ENCODE measurements at regions not wholly inside any gene's neighbourhood (a gene's known extent, or its start where the extent isn't known, plus 50 kb on each side); places are given as distances from the start of the nearest gene placed in this dataset.

DNA sequence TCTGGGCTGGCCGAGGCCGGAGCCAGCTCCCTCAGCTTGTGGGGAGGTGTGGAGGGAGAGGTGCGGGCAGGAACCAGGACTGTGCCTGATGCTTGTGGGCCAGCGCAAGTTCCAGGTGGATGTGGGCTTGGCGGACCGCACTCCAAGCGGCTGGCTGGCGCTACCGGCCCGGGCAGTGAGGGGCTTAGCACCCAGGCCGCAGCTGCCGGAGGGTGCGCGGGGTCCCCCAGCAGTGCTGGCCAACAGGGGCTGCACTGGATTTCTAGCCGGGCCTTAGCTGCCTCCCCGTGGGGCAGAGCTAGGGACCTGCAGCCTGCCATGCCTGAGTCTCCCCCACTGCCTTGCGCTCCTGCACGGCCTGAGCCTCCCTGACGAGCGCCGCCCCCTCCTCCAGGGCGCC is 242.8 kb downstream of the CCSER2 start:
- DNase-seq (ENCODE audit: insufficient read length) (no peak), FAIRE-seq (no peak)
- no peak for TF ChIP-seq POLR2AphosphoS5 (IDR thresholded peaks at IDR 0.05; ENCODE audit: low read depth, low read length)
- no peak for TF ChIP-seq POLR2A (IDR thresholded peaks at IDR 0.05; ENCODE audit: low read depth, low read length)
- no peak for TF ChIP-seq TAF1 (IDR thresholded peaks at IDR 0.05; ENCODE audit: borderline replicate concordance, low read depth, low read length)

DNA sequence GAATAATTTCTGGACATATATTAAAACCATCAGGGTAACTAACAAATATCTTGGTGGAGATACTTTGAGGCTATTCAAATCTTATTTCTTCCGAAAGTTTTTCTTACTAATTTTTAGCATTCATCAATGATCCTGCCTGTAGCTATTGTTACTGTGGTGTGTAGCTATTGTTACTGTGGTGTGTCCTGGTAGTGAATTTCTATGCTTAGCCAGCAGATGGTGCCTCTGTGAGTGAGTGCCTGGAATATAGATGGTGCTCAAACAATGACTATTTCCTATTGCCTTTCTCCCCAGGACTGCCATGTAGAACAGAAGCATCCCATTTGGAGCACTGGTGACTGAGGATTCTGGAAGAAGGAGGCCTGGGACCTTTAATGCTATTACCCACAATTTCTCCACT is 245.7 kb downstream of the CCSER2 start:
- DNase-seq (ENCODE audit: insufficient read length): no peak

DNA sequence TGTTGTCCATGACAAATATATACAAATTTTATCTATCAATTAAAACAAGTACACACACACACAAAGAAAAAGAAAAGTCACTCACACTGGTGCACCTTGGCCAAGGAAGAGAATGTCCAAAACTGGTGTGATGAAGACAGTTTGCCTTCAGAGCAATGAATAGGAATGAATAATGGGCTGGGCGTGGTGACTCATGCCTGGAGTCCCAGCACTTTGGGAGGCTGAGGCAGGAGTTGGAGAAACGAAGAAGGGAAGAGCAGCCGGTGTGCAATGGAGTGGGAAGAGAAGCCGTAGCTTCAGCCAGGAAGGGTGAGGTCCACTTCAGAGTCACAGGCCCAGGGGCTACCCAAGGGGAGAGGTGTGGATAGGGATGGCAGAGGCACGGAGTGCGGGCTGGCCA is 253.6 kb downstream of the CCSER2 start:
- TF ChIP-seq TAF1 (IDR thresholded peaks at IDR 0.05; ENCODE audit: borderline replicate concordance, low read depth, low read length): no peak
- TF ChIP-seq POLR2A (IDR thresholded peaks at IDR 0.05; ENCODE audit: low read depth, low read length): no peak
- TF ChIP-seq POLR2AphosphoS5 (IDR thresholded peaks at IDR 0.05; ENCODE audit: low read depth, low read length): no peak
- DNase-seq (ENCODE audit: insufficient read length): no peak
- FAIRE-seq: no peak

More for the DNA sequence above, 245.7 kb downstream of the CCSER2 start:
- FAIRE-seq: no peak
- no peak for TF ChIP-seq TAF1 (IDR thresholded peaks at IDR 0.05; ENCODE audit: borderline replicate concordance, low read depth, low read length)
- TF ChIP-seq POLR2A (IDR thresholded peaks at IDR 0.05; ENCODE audit: low read depth, low read length): no peak
- no peak for TF ChIP-seq POLR2AphosphoS5 (IDR thresholded peaks at IDR 0.05; ENCODE audit: low read depth, low read length)

DNA sequence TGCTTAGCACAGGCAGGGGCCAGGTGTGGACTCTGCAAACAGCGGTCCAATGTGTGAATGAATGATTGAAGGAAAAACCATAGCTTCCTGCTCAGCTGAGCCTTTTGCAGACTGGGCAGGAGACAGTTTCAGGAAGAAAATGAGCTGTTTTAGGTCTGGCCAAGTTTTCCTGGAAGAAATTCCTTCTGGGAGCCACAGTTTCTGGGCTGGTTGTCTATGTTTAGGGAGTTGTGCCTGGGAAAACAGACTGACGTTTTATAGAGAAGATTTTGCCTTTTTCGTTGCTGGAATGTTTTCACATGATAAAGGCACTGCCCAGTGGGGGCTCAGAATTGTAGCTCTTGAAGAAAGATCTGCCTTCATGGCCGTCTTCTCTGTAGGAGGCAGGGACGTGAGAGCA is 255.1 kb downstream of the CCSER2 start:
- FAIRE-seq (no peak), DNase-seq (ENCODE audit: insufficient read length) (no peak)
- no peak for TF ChIP-seq POLR2AphosphoS5 (IDR thresholded peaks at IDR 0.05; ENCODE audit: low read depth, low read length)
- TF ChIP-seq POLR2A (IDR thresholded peaks at IDR 0.05; ENCODE audit: low read depth, low read length): no peak
- TF ChIP-seq TAF1 (IDR thresholded peaks at IDR 0.05; ENCODE audit: borderline replicate concordance, low read depth, low read length): no peak

DNA sequence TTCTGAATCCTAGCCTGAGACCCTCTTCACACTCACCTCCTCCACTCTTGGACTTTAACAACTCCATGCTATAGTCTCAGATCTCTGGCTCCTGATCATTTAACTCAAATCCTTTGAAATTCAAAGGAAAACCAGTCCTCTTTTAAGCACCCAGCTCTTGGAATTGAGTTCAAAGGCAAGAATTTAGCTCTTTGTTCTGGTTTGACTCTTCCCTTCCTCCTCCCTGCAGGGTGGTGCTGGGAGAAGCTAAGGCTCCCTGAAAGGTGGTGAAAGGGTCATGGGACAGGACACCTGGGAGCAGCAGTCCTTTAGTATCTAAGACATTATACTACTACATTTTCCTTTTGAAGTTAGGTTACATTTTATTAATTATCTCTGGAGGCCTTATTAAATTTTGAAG is 259.4 kb downstream of the CCSER2 start:
- FAIRE-seq (no peak), DNase-seq (ENCODE audit: insufficient read length) (no peak)
- TF ChIP-seq POLR2AphosphoS5 (IDR thresholded peaks at IDR 0.05; ENCODE audit: low read depth, low read length) (no peak), POLR2A (IDR thresholded peaks at IDR 0.05; ENCODE audit: low read depth, low read length) (no peak), TAF1 (IDR thresholded peaks at IDR 0.05; ENCODE audit: borderline replicate concordance, low read depth, low read length) (no peak)

DNA sequence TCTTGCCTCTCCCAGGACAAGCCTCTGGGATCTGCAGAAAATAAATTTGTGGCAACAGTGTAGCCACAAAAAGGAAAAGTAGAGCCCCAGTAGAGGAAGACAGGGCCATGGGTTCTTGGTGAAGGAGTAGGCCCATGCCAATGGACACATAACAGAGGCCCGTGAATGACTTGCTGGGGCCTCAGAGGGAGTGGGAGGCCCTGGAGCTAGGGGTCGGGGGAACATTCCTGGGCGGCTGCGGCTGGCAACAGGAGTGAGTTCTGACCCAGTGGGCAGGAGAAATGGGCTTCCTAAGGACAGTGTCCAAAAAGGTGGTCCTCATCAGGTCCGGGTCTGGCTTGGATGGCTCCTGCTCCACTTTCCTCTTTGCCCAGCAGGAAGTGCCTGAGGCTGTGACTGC is 260.0 kb downstream of the CCSER2 start:
- TF ChIP-seq POLR2AphosphoS5 (IDR thresholded peaks at IDR 0.05; ENCODE audit: low read depth, low read length) (no peak), TAF1 (IDR thresholded peaks at IDR 0.05; ENCODE audit: borderline replicate concordance, low read depth, low read length) (no peak), POLR2A (IDR thresholded peaks at IDR 0.05; ENCODE audit: low read depth, low read length) (no peak)
- no peak for FAIRE-seq
- DNase-seq (ENCODE audit: insufficient read length): no peak

DNA sequence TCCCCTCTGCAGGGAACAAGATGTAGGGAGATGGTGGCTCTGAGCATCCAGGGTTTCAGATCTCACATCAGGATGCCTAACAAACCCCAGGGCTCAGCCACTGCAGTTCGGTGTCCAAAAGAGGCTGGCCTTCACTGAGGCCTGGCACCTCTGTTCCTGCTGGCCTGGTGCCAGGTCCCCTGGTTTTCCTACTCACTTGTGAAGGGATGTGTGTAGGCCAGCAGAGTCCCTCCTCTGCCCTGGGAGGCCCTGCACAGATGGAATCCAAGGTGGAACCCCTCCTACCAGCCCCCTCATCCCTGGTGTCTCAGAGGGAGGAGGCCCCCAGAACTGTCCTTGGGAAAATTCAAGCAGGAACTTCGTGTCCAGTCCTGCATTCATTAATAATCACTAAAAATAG is 260.6 kb downstream of the CCSER2 start:
- no peak for TF ChIP-seq POLR2AphosphoS5 (IDR thresholded peaks at IDR 0.05; ENCODE audit: low read depth, low read length)
- no peak for TF ChIP-seq TAF1 (IDR thresholded peaks at IDR 0.05; ENCODE audit: borderline replicate concordance, low read depth, low read length)
- TF ChIP-seq POLR2A (IDR thresholded peaks at IDR 0.05; ENCODE audit: low read depth, low read length): no peak
- DNase-seq (ENCODE audit: insufficient read length): no peak
- no peak for FAIRE-seq

DNA sequence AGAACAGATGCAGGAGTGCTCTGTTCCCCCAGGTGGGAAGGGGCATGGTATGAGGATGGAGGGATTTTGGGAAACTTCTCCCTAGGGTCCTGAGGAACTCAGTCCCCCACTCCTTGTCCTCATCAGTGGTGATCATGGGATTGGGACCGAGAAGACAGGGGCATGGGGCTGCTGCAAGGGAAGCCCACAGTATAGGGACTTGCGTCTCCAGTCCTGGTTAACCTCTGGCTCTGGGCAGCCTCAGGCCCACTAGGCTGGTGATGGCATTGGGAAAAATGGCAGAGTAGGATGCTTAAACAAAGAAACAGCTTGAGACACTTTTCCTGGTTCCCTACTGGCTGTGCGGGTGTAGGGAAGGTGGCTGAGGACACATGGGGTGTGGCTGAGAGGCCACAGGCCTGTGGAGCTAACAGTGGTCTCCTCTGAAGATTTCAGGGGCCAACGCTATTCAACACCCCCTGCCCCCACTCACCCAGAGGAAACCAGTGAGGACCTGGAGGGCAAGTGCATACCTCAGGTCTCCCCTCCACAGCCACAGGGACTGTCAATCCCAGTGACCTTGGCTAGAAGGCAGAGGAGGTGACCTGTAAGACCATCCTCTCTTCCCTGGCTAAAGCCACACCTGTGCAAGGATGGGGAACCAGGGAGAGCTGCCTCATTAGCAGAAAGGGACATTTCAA is 261.3 kb downstream of the CCSER2 start:
- TF ChIP-seq TAF1 (IDR thresholded peaks at IDR 0.05; ENCODE audit: borderline replicate concordance, low read depth, low read length) (no peak), POLR2AphosphoS5 (IDR thresholded peaks at IDR 0.05; ENCODE audit: low read depth, low read length) (no peak), POLR2A (IDR thresholded peaks at IDR 0.05; ENCODE audit: low read depth, low read length) (no peak)
- DNase-seq (ENCODE audit: insufficient read length): no peak
- no peak for FAIRE-seq

DNA sequence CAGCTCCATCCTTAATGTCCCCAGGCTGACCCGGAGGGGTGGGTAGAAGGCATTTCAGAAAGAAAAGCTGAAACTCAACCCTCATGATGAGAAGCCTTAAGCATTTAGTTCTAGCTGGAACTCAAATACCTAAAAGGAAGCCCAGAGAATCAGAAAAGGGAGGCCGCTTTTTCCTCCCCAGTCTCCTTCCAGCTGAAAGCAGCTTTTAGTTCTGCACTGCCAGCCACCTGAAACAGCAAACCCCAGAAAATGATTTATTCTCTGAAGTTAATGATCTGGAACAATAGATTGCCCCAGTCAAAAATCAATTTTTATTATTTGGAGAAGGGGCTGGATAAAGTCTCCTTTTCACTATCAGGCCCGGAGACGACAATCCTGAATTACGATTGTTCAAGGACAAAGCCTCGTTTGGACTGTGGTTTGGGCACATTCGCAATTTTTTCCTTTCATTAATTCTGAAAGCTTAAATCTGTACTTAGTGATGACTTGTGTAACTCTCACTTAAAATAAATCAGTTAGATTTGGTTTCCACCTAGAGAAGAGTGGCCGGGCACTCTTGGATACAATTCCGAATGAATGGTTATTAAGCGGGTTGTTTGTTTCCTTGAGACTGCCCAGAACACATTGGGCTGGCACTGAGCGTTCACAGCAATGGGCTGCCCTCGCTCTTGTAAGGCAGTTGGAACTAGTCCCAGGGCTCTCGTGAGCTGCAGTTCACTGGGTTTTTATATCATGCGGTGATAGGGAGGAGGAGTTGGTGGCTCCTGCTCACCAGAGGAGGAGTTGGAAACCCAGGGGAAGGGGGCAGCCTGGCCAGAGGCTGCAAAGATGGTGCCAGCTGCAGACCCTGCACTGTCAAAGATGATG is 262.2 kb downstream of the CCSER2 start:
- DNase-seq (ENCODE audit: insufficient read length) (no peak), FAIRE-seq (no peak)
- TF ChIP-seq TAF1 (IDR thresholded peaks at IDR 0.05; ENCODE audit: borderline replicate concordance, low read depth, low read length) (no peak), POLR2A (IDR thresholded peaks at IDR 0.05; ENCODE audit: low read depth, low read length) (no peak), POLR2AphosphoS5 (IDR thresholded peaks at IDR 0.05; ENCODE audit: low read depth, low read length) (no peak)

DNA sequence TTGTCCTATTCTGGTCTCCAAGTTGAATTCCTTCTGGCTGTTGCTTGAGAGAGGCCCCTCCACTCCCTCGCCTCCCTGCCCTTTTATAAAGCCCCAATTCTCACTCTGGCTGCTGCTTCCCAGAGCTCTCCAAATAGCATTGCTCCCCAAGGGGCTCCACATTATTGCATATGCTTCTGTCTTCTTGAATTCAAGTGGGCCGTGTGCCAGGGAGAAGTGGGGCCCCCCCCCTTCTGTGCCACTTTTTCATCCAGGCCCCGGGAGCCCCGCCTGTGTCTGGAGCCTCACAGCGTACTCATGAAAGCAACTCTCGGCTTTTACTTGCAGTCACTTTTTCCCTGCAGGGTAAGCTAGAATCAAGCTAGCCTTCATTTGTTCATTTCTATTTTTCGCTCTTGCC is 265.1 kb downstream of the CCSER2 start:
- FAIRE-seq (no peak), DNase-seq (ENCODE audit: insufficient read length) (no peak)
- TF ChIP-seq TAF1 (IDR thresholded peaks at IDR 0.05; ENCODE audit: borderline replicate concordance, low read depth, low read length) (no peak), POLR2AphosphoS5 (IDR thresholded peaks at IDR 0.05; ENCODE audit: low read depth, low read length) (no peak), POLR2A (IDR thresholded peaks at IDR 0.05; ENCODE audit: low read depth, low read length) (no peak)

DNA sequence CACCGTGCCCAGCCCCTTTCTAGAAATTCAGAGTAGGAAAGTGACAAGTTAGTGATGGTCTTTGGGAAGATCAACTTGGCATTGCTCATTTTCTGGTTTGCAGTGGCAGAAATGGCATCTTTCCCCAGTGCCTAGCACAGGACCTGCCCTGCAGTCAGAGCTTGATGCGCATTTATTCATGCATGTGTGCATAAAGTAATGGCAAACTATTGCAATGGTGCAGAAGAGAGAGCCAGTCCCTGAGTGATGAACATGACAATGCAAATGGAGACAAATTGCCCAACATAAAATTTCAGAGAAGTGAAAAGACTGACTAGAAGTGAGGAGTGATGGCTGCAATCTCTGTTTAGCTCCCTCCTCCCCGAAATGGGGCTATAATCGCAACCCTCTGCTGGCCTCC is 268.2 kb downstream of the CCSER2 start:
- DNase-seq (ENCODE audit: insufficient read length) (no peak), FAIRE-seq (no peak)

DNA sequence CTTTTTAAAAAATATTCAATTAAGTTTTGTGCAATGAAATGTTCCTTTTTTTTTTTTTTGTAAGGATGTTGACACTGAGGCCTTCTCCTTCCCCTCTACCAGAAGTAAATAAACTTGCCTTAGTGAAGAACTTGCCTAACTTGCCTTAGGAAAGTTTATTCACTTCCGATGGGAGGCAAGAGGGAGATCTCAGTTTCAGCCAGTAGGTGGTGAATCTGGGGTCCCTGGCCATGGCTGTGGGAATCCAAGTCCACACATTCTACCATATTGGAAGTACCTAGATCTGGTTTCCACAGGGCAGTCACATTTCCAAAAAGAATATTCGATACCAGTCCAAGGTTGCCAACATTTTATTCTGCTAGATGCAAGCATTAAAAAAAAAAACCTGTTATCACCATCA is 270.9 kb downstream of the CCSER2 start:
- DNase-seq (ENCODE audit: insufficient read length) (no peak), FAIRE-seq (no peak)
- no peak for TF ChIP-seq POLR2A (IDR thresholded peaks at IDR 0.05; ENCODE audit: low read depth, low read length)
- no peak for TF ChIP-seq POLR2AphosphoS5 (IDR thresholded peaks at IDR 0.05; ENCODE audit: low read depth, low read length)

More for the DNA sequence above, 268.2 kb downstream of the CCSER2 start:
- TF ChIP-seq POLR2A (IDR thresholded peaks at IDR 0.05; ENCODE audit: low read depth, low read length): no peak
- no peak for TF ChIP-seq TAF1 (IDR thresholded peaks at IDR 0.05; ENCODE audit: borderline replicate concordance, low read depth, low read length)
- no peak for TF ChIP-seq POLR2AphosphoS5 (IDR thresholded peaks at IDR 0.05; ENCODE audit: low read depth, low read length)

All from GM12892 (cell line).